Thyroid gland (tissue), 4 donors: ENCODE measurements at regions not wholly inside any gene's neighbourhood (a gene's known extent, or its start where the extent isn't known, plus 50 kb on each side); places are given as distances from the start of the nearest gene placed in this dataset.

Experiments used
- DNase-seq, 2 donors: peaks; one replicate each; pipeline ENCODE4 v3.0.0-alpha.2; 2019
- H3K27ac ChIP-seq, 3 donors: fragments of 200-600 bp; sonication (generic); 1 replicate in 2 of 3; 2 replicates in 1 of 3; pipeline ENCODE4 v1.5.1; 2016 to 2019; ENCODE audit warnings: mild to moderate bottlenecking in 1 of 3, moderate library complexity in 1 of 3
- H3K27me3 ChIP-seq: fragments of 200-600 bp; sonication (generic); one replicate; pipeline ENCODE4 v1.5.1; 2019
- H3K36me3 ChIP-seq, 2 donors: fragments of 200-600 bp; sonication (generic); one replicate each; pipeline ENCODE4 v1.5.1; 2016 to 2019
- H3K4me1 ChIP-seq, 2 donors: fragments of 200-600 bp; sonication (generic); one replicate each; pipeline ENCODE4 v1.5.1; 2017 to 2019
- H3K4me3 ChIP-seq, 3 donors: fragments of 200-600 bp; sonication (generic); replicated peaks in 1 of 3; 1 replicate in 2 of 3; 2 replicates in 1 of 3; pipeline ENCODE4 v1.5.1; 2016; ENCODE audit warnings: mild to moderate bottlenecking in 1 of 3
- H3K9me3 ChIP-seq: fragments of 200-600 bp; sonication (generic); one replicate; pipeline ENCODE4 v1.5.1; 2017
- CTCF ChIP-seq, 6 experiments: fragments of 200-600 bp in 3 of 6; fragments of 450-650 bp in 3 of 6; sonication (generic) in 3 of 6; IDR thresholded peaks; one replicate each; pipeline ENCODE4 v1.5.1; 2016 to 2019; ENCODE audit warnings: antibody characterized with exemption in 6 of 6, mild to moderate bottlenecking in 2 of 6, inconsistent platforms in 1 of 6, moderate library complexity in 1 of 6
- POLR2A ChIP-seq, 2 donors: fragments of 450-650 bp; IDR thresholded peaks; one replicate each; pipeline ENCODE4 v1.6.1; 2017; ENCODE audit warnings: antibody characterized with exemption in 2 of 2, mild to moderate bottlenecking in 2 of 2, moderate library complexity in 1 of 2
- WGBS, 2 donors: methylation state at CpG; one replicate each; pipeline ENCODE4 v1.1.5; 2017; 5-methylcytosine and 5-hydroxymethylcytosine counted together
- intact Hi-C: fragments of 100-400 bp; cut with DNase I; formaldehyde crosslinking; loops from one replicate; pipeline ENCODE4 v1.15.1; 2023

GRCh38 chr3:73699327-73699726 lies 74.6 kb upstream of the PDZRN3 start:
- Histone ChIP-seq H3K4me3 (no peak overlapping the region), H3K4me1 (no peaks in the 10 kb centered on the region), H3K9me3 (no peaks in the 10 kb centered on the region), H3K27me3 (no peaks in the 10 kb centered on the region), H3K36me3 (no peaks in the 10 kb centered on the region), H3K27ac (no peak overlapping the region)
- no peak for DNase-seq
- intact Hi-C loops = no loop called here
- TF ChIP-seq POLR2A (IDR thresholded peaks at IDR 0.05) = no peak
- TF ChIP-seq CTCF (IDR thresholded peaks at IDR 0.05) = no peak

- H3K9me3 ChIP-seq = no peaks in the 10 kb centered on the region
- WGBS, 2 donors = 26 to 48% methylated on average over 6 of the region's 6 CpGs
- no peak for DNase-seq
- H3K4me3 ChIP-seq = no peak overlapping the region
- intact Hi-C loops = no loop called here
- no peaks in the 10 kb centered on the region for H3K36me3 ChIP-seq
- TF ChIP-seq CTCF (IDR thresholded peaks at IDR 0.05) (no peak), POLR2A (IDR thresholded peaks at IDR 0.05) (no peak)
- no peaks in the 10 kb centered on the region for H3K4me1 ChIP-seq
- no peaks in the 10 kb centered on the region for H3K27me3 ChIP-seq
- H3K27ac ChIP-seq = no peak overlapping the region
Observed at GRCh38 chr3:73697020-73697419, 72.3 kb upstream of the PDZRN3 start.

GRCh38 chr3:73695841-73696240 lies 71.1 kb upstream of the PDZRN3 start:
- Histone ChIP-seq H3K27me3 (no peaks in the 10 kb centered on the region), H3K4me3 (no peak overlapping the region), H3K36me3 (no peaks in the 10 kb centered on the region), H3K9me3 (no peaks in the 10 kb centered on the region), H3K4me1 (no peaks in the 10 kb centered on the region), H3K27ac (no peak overlapping the region)
- DNase-seq = no peak
- no peak for TF ChIP-seq CTCF (IDR thresholded peaks at IDR 0.05)
- no peak for TF ChIP-seq POLR2A (IDR thresholded peaks at IDR 0.05)
- WGBS, 2 donors = 64 to 80% methylated on average over 3 of the region's 3 CpGs
- intact Hi-C loops = no loop called here

- Histone ChIP-seq H3K9me3 (no peaks in the 10 kb centered on the region), H3K4me1 (no peaks in the 10 kb centered on the region), H3K36me3 (no peaks in the 10 kb centered on the region), H3K27me3 (no peaks in the 10 kb centered on the region), H3K4me3 (no peak overlapping the region), H3K27ac (no peak overlapping the region)
- WGBS, 2 donors = 83 to 93% methylated on average over 1 of the region's 1 CpG
- TF ChIP-seq POLR2A (IDR thresholded peaks at IDR 0.05) = no peak
- TF ChIP-seq CTCF (IDR thresholded peaks at IDR 0.05) = no peak
- DNase-seq = no peak
- intact Hi-C loops = no loop called here
Observed at GRCh38 chr3:73694983-73695757, 70.4 kb upstream of the PDZRN3 start.

- intact Hi-C loops = no loop called here
- Histone ChIP-seq H3K27ac (no peak overlapping the region), H3K4me1 (no peaks in the 10 kb centered on the region), H3K36me3 (no peaks in the 10 kb centered on the region), H3K4me3 (no peak overlapping the region), H3K9me3 (no peaks in the 10 kb centered on the region), H3K27me3 (no peaks in the 10 kb centered on the region)
- no peak for DNase-seq
- TF ChIP-seq CTCF (IDR thresholded peaks at IDR 0.05) (no peak), POLR2A (IDR thresholded peaks at IDR 0.05) (no peak)
- 78 to 80% methylated on average over 5 of the region's 5 CpGs for WGBS, 2 donors
Observed at GRCh38 chr3:73687106-73688004, 62.6 kb upstream of the PDZRN3 start.
